ENCODE measurements at regions not wholly inside any gene's neighbourhood (a gene's known extent, or its start where the extent isn't known, plus 50 kb on each side); places are given as distances from the start of the nearest gene placed in this dataset.

DNA sequence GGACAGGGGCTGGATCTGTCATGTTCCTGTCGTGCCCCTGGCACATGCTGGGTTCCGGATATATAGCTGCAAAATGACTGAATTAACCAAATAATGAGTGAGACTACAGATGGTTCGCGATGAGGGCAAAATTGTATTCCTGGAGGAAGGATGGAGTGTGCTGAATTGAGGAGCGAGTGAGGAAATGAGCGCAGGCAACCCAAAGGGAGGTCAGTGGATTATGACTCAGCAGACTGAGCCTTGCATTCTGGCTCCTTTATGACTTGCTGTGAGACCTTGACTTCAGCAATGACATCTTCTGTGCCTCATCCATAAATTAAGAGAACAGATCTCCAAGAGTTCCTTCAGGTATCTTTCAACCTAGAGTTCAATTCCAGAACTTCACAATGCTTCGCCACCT, 115.0 kb upstream of the CLDN10 start:
- Histone ChIP-seq H3K9me3 (ENCODE audit: low read depth) (no peaks in the 10 kb centered on the region), H3K4me3 (no peak overlapping the region), H3K27me3 (no peaks in the 10 kb centered on the region), H3K4me1 (ENCODE audit: low read depth) (no peaks in the 10 kb centered on the region), H3K27ac (no peak overlapping the region), H3K36me3 (no peaks in the 10 kb centered on the region)
- DNase-seq (ENCODE audit: low read depth in 1 of 2, low spot score in 1 of 2): peak in 1 of 2 donors; percentile 25
- TF ChIP-seq, protein P1, sequence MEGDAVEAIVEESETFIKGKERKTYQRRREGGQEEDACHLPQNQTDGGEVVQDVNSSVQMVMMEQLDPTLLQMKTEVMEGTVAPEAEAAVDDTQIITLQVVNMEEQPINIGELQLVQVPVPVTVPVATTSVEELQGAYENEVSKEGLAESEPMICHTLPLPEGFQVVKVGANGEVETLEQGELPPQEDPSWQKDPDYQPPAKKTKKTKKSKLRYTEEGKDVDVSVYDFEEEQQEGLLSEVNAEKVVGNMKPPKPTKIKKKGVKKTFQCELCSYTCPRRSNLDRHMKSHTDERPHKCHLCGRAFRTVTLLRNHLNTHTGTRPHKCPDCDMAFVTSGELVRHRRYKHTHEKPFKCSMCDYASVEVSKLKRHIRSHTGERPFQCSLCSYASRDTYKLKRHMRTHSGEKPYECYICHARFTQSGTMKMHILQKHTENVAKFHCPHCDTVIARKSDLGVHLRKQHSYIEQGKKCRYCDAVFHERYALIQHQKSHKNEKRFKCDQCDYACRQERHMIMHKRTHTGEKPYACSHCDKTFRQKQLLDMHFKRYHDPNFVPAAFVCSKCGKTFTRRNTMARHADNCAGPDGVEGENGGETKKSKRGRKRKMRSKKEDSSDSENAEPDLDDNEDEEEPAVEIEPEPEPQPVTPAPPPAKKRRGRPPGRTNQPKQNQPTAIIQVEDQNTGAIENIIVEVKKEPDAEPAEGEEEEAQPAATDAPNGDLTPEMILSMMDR (IDR thresholded peaks at IDR 0.05; ENCODE audit: low read depth, low read length): no peak

DNA sequence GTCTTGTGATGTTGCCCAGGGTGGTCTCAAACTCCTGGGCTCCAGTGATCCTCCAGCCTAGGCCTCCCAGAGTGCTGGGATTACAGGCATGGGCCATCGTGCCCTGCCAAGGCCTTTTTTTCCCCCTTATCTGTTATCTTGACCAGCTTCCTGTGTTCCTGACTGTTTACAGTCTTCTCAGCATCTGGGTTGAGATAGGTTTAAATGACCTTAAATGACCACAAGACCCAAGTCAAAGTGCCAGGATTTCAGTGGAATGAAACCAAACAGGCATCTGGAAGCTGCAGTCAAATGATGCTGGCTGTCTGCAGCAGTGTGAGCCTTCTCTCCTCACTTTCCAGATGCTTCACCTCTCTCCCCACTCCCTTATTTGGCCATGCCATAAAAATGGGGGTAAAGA, 114.2 kb upstream of the CLDN10 start:
- no peaks in the 10 kb centered on the region for H3K4me1 ChIP-seq (ENCODE audit: low read depth)
- H3K27ac ChIP-seq: no peak overlapping the region
- no peaks in the 10 kb centered on the region for H3K36me3 ChIP-seq
- peak in 1 of 2 donors; percentile 72 for DNase-seq (ENCODE audit: low read depth in 1 of 2, low spot score in 1 of 2)
- H3K4me3 ChIP-seq: no peak overlapping the region
- no peaks in the 10 kb centered on the region for H3K27me3 ChIP-seq
- TF ChIP-seq, protein P1 (IDR thresholded peaks at IDR 0.05; ENCODE audit: low read depth, low read length): no peak
- no peaks in the 10 kb centered on the region for H3K9me3 ChIP-seq (ENCODE audit: low read depth)

GRCh38 chr13:95440441-95441088, 112.0 kb upstream of the CLDN10 start:
- DNase-seq (ENCODE audit: low read depth in 1 of 2, low spot score in 1 of 2): peak in 1 of 2 donors; percentile 37

GRCh38 chr13:95441326-95441725, 111.2 kb upstream of the CLDN10 start:
- no peaks in the 10 kb centered on the region for H3K36me3 ChIP-seq
- H3K27me3 ChIP-seq: no peaks in the 10 kb centered on the region
- TF ChIP-seq, protein P1 (IDR thresholded peaks at IDR 0.05; ENCODE audit: low read depth, low read length): no peak
- H3K4me1 ChIP-seq (ENCODE audit: low read depth): no peaks in the 10 kb centered on the region
- DNase-seq (ENCODE audit: low read depth in 1 of 2, low spot score in 1 of 2): no peak
- H3K9me3 ChIP-seq (ENCODE audit: low read depth): no peaks in the 10 kb centered on the region
- no peak overlapping the region for H3K27ac ChIP-seq
- no peak overlapping the region for H3K4me3 ChIP-seq

More at GRCh38 chr13:95440441-95441088, 112.0 kb upstream of the CLDN10 start:
- H3K36me3 ChIP-seq: no peaks in the 10 kb centered on the region
- no peaks in the 10 kb centered on the region for H3K4me1 ChIP-seq (ENCODE audit: low read depth)
- H3K4me3 ChIP-seq: no peak overlapping the region
- no peak overlapping the region for H3K27ac ChIP-seq
- H3K9me3 ChIP-seq (ENCODE audit: low read depth): no peaks in the 10 kb centered on the region
- TF ChIP-seq, protein P1 (IDR thresholded peaks at IDR 0.05; ENCODE audit: low read depth, low read length): no peak
- no peaks in the 10 kb centered on the region for H3K27me3 ChIP-seq

- no peaks in the 10 kb centered on the region for H3K27me3 ChIP-seq
- H3K36me3 ChIP-seq: no peaks in the 10 kb centered on the region
- no peaks in the 10 kb centered on the region for H3K4me1 ChIP-seq (ENCODE audit: low read depth)
- H3K9me3 ChIP-seq (ENCODE audit: low read depth): no peaks in the 10 kb centered on the region
- H3K27ac ChIP-seq: no peak overlapping the region
- DNase-seq (ENCODE audit: low read depth in 1 of 2, low spot score in 1 of 2): no peak
- TF ChIP-seq, protein P1 (IDR thresholded peaks at IDR 0.05; ENCODE audit: low read depth, low read length): no peak
- H3K4me3 ChIP-seq: no peak overlapping the region
Measured at GRCh38 chr13:95444006-95444730, 108.4 kb upstream of the CLDN10 start.

Measured in cardiac muscle cell (in vitro differentiated cells and primary cell).